ENCODE measurements at regions not wholly inside any gene's neighbourhood (a gene's known extent, or its start where the extent isn't known, plus 50 kb on each side); places are given as distances from the start of the nearest gene placed in this dataset.

DNA sequence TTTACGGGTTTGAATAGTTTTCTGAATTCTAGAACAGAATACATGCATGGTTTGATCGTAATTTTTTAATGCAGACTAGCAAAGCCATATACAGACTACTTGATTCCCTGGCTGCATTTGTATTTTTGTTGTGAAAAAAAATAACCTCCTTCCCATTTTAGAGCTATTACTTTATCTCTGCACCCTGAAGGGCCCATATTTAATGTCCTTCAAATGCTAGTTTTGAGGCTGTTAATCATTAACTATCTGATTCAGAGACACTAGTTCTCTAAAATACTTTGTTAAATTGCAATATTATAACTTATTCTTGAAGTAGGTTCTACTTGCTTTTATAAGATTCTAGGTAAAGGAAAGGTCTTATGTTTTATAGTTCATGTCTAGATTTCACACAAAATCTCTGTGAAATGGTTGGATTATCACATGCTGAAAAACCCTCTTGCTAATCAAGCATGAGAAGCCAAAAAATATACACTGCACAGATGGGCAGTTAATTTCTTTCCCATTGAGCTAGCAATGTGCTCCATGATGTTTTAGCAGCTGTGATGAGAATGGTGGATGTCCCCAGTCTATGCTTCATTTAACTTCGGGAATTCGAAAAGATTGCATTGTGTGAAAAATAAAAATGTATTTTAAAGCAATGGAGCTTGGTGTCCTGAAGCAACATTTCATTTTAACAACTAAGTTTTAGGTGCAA is 634.0 kb upstream of the BCHE start:
- TF ChIP-seq, protein P1, sequence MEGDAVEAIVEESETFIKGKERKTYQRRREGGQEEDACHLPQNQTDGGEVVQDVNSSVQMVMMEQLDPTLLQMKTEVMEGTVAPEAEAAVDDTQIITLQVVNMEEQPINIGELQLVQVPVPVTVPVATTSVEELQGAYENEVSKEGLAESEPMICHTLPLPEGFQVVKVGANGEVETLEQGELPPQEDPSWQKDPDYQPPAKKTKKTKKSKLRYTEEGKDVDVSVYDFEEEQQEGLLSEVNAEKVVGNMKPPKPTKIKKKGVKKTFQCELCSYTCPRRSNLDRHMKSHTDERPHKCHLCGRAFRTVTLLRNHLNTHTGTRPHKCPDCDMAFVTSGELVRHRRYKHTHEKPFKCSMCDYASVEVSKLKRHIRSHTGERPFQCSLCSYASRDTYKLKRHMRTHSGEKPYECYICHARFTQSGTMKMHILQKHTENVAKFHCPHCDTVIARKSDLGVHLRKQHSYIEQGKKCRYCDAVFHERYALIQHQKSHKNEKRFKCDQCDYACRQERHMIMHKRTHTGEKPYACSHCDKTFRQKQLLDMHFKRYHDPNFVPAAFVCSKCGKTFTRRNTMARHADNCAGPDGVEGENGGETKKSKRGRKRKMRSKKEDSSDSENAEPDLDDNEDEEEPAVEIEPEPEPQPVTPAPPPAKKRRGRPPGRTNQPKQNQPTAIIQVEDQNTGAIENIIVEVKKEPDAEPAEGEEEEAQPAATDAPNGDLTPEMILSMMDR (IDR thresholded peaks at IDR 0.05) = no peak
- no peak for TF ChIP-seq EZH2 (IDR thresholded peaks at IDR 0.05)
